ENCODE measurements at regions not wholly inside any gene's neighbourhood (a gene's known extent, or its start where the extent isn't known, plus 50 kb on each side); places are given as distances from the start of the nearest gene placed in this dataset.

DNA sequence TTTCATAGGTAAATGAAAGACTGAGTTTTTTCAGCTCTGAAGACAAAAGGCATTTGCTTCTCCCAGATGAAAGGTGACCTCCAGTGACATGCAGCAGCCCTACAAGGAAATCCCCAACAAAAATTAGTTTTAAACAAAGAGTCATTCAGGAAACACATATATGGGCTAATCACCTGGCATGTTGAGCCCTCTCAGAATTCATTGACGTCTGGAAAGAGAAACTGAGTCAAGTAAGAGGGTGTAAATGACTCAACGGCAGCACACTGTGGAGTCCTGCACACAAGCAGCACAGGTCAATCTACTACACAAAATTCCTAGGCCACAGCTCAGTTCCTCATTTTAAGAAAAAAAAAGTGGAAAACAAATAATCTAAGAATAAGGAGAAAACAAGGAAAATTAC, 592.3 kb downstream of the EPHA7 start:
- Histone ChIP-seq H2BK12ac (ENCODE audit: low read depth, low read length) (no peak overlapping the region), H2AFZ (ENCODE audit: low read length) (no peak overlapping the region), H3K27me3 (replicated peaks in 1 of 4; ENCODE audit: control insufficient read depth in 3 of 4, extremely low read depth in 1 of 4, insufficient read depth in 3 of 4, low read length in 3 of 4) (no peaks in the 10 kb centered on the region), H2BK120ac (replicated peaks; ENCODE audit: low read depth, low read length) (no peak overlapping the region), H3K9ac (replicated peaks in 1 of 4; ENCODE audit: extremely low read depth in 1 of 4, low read depth in 3 of 4, low read length in 3 of 4) (no peak overlapping the region), H2BK15ac (ENCODE audit: low read length) (no peak overlapping the region), H2BK20ac (ENCODE audit: low read length) (no peak overlapping the region), H3K27ac (ENCODE audit: low read depth, low read length) (no peak overlapping the region), H3K36me3 (ENCODE audit: control insufficient read depth in 2 of 4, insufficient read depth in 4 of 4, low read length in 3 of 4) (no peaks in the 10 kb centered on the region), H3K23ac (ENCODE audit: insufficient read length) (no peak overlapping the region), H3K56ac (replicated peaks; ENCODE audit: insufficient read length, low read depth, low read length) (no peak overlapping the region), H3K18ac (ENCODE audit: extremely low read depth, low read length) (no peak overlapping the region), H4K91ac (replicated peaks; ENCODE audit: insufficient read length, low read length) (no peak overlapping the region), H2AK5ac (ENCODE audit: low read depth, low read length) (no peak overlapping the region), H3K79me2 (ENCODE audit: control insufficient read depth in 1 of 2, insufficient read depth in 2 of 2, low read length in 2 of 2) (no peaks in the 10 kb centered on the region), H4K5ac (ENCODE audit: insufficient read length, low read depth, low read length) (no peak overlapping the region), H3K4ac (replicated peaks; ENCODE audit: insufficient read length, low read depth, low read length) (no peak overlapping the region), H3K23me2 (ENCODE audit: low read depth, low read length) (no peaks in the 10 kb centered on the region), H3K79me1 (ENCODE audit: low read depth, low read length) (no peaks in the 10 kb centered on the region), H4K20me1 (replicated peaks in 1 of 2; ENCODE audit: control insufficient read depth in 1 of 2, insufficient read depth in 2 of 2, low read length in 2 of 2) (no peaks in the 10 kb centered on the region), H3K14ac (ENCODE audit: insufficient read length) (no peak overlapping the region), H4K8ac (ENCODE audit: extremely low read depth, insufficient read depth, low read length) (no peak overlapping the region), H3K4me2 (ENCODE audit: insufficient read depth in 1 of 2, low read depth in 2 of 2, low read length in 2 of 2) (no peak overlapping the region), H2BK5ac (ENCODE audit: low read depth, low read length) (no peak overlapping the region), H3K9me3 (ENCODE audit: insufficient read depth in 2 of 2, low read depth in 1 of 2, low read length in 1 of 2) (no peaks in the 10 kb centered on the region), H3K4me3 (ENCODE audit: extremely low read depth in 1 of 4, insufficient read depth in 2 of 4, low read depth in 3 of 4, low read length in 4 of 4) (no peak overlapping the region), H3K4me1 (replicated peaks in 1 of 4; ENCODE audit: control insufficient read depth in 3 of 4, insufficient read depth in 4 of 4, low read length in 3 of 4) (no peaks in the 10 kb centered on the region)
- 93% methylated on average over 2 of the region's 2 CpGs; no CpG with 5 or more reads in 1 of the 2 experiments for WGBS, 2 experiments (ENCODE audit: extremely low coverage in 1 of 2, insufficient coverage in 1 of 2, insufficient read length in 1 of 2, insufficient replicate concordance in 2 of 2, low coverage in 1 of 2, low lambda C conversion rate in 2 of 2, missing lambda C conversion rate in 1 of 2)
- ChIA-PET POLR2A (ENCODE audit: partially characterized antibody) (no interaction called here), CTCF (ENCODE audit: partially characterized antibody) (interaction anchor here (0.6 kb wide), 1 partner anchor 42 kb away, joined by 3 read pairs; no protein-coding TSS in a partner anchor)
- FAIRE-seq (no peak), DNase-seq (ENCODE audit: low read depth in 1 of 2, low spot score in 2 of 2) (no peak)
- TF ChIP-seq CHD1 (IDR thresholded peaks at IDR 0.05; ENCODE audit: low read depth, low read length) (no peak), EGR1 (IDR thresholded peaks at IDR 0.05; ENCODE audit: borderline replicate concordance, low read depth, low read length) (no peak), SAP30 (IDR thresholded peaks at IDR 0.05; ENCODE audit: insufficient read depth, insufficient replicate concordance, low read length) (no peak)

Data from H1 (cell line).